HG02798 (cell line): ENCODE measurements at regions not wholly inside any gene's neighbourhood (a gene's known extent, or its start where the extent isn't known, plus 50 kb on each side); places are given as distances from the start of the nearest gene placed in this dataset.
"Not testable (repeated sequence)": the region's sequence is repeated elsewhere in the genome, so short reads cannot be mapped to it uniquely, and the experiment has no call there.

ENCODE experiments used
- ATAC-seq: cut with Tn5 transposase; IDR thresholded peaks from one replicate; pipeline ENCODE4 v1.9.1; 2021; ENCODE audit warnings: mild to moderate bottlenecking; ENCODE audit not compliant: unreplicated experiment, poor library complexity

- no peak for ATAC-seq
Measured at GRCh38 chr9:21533597-21533996, 51.5 kb upstream of the IFNE start.

- ATAC-seq = no peak
Measured at GRCh38 chr9:21535396-21535795, 53.3 kb upstream of the IFNE start.

- ATAC-seq = no peak
Measured at GRCh38 chr9:21542787-21543186, 60.7 kb upstream of the IFNE start.

GRCh38 chr9:21543187-21543586 is 61.1 kb upstream of the IFNE start:
- ATAC-seq = no peak

GRCh38 chr9:21543816-21544215 is 61.7 kb upstream of the IFNE start:
- not testable (repeated sequence) for ATAC-seq

GRCh38 chr9:21546949-21547348 is 64.8 kb upstream of the IFNE start:
- ATAC-seq = no peak

GRCh38 chr9:21549251-21549765 is 67.2 kb upstream of the IFNE start:
- no peak for ATAC-seq

- no peak for ATAC-seq
Measured at GRCh38 chr9:21549890-21550289, 67.8 kb upstream of the IFNE start.

- ATAC-seq = no peak
Measured at GRCh38 chr9:21550392-21550791, 68.3 kb upstream of the IFNE start.

GRCh38 chr9:21551401-21551800 is 69.3 kb upstream of the IFNE start:
- no peak for ATAC-seq

- no peak for ATAC-seq
Measured at GRCh38 chr9:21552244-21553170, 70.4 kb upstream of the IFNE start.

- ATAC-seq = no peak
Measured at GRCh38 chr9:21553441-21553840, 71.3 kb upstream of the IFNE start.

- no peak for ATAC-seq
Measured at GRCh38 chr9:21554813-21555212, 72.7 kb upstream of the IFNE start.

- no peak for ATAC-seq
Measured at GRCh38 chr9:21555911-21556310, 73.8 kb upstream of the IFNE start.

- ATAC-seq = no peak
Measured at GRCh38 chr9:21556581-21557427, 74.7 kb upstream of the IFNE start.

GRCh38 chr9:21557428-21557768 is 75.3 kb upstream of the IFNE start:
- no peak for ATAC-seq

GRCh38 chr9:21558079-21558478 is 76.0 kb upstream of the IFNE start:
- no peak for ATAC-seq

- no peak for ATAC-seq
Measured at GRCh38 chr9:21558615-21559401, 76.7 kb upstream of the IFNE start.

- peak; percentile 66 for ATAC-seq
Measured at GRCh38 chr9:21559402-21560280, 77.5 kb upstream of the IFNE start.
